ENCODE measurements at regions not wholly inside any gene's neighbourhood (a gene's known extent, or its start where the extent isn't known, plus 50 kb on each side); places are given as distances from the start of the nearest gene placed in this dataset.

DNA sequence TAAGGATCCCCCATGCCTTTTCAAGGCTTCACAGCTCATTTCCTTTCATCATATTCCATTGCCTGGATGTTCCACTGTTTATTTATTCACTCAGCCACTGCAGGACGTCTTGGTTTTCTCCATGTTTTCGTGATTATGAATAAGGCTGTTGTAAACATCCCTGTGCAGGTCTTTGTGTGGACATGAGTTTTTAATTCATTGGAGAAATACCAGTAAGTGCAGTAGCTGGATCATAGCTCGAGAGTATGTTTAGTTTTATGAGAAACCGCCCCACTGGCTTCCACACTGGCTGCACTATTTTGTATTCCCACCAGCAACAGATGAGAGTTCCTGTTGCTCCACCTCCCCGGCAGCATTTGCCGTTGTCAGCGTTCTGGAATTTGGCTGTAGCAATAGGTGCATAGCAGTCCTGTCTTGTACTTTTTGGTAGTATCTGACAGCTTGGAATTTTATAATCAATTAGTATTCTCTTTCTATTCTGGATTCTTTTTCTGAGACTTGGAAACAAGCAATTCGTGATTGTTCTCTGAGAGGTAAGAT, 269.9 kb upstream of the PITRM1 start:
- peaks cover 8 to 16% (median 8%) of the 10 kb centered on the region in 3 donors for H3K4me1 Mint-ChIP-seq
- no peaks in the 10 kb centered on the region for H3K27me3 Mint-ChIP-seq
- H3K9me3 Mint-ChIP-seq: peaks cover 0 to 22% (median 14%) of the 10 kb centered on the region in 7 donors
- H3K27ac Mint-ChIP-seq: peak overlapping the region in 1 of 6 donors; percentile 86
- DNase-seq: no peak
- no peak overlapping the region for H3K4me3 Mint-ChIP-seq
- peaks cover 0 to 9% of the 10 kb centered on the region in 2 donors for H3K36me3 Mint-ChIP-seq
- no peak for ATAC-seq (ENCODE audit: low read depth in 2 of 2)

DNA sequence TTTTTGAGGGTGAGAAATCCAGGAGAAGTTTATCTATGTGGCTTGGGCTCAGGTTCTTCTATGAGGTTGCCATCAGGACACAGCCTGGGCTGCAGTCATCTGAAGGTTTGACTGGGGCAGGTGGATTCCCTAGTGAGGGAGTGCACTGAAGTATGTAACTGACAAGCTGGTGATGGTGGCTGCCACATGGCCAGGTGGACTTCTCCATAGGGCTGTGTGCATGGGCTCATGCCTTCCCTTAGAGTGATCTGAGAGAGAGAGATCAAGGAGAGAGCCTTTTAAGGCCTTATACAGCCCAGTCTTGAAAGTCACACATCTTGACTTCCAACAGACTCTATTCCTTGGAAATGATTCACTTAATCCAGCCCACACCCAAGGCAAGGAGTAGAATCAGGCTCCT, 266.6 kb upstream of the PITRM1 start:
- DNase-seq: no peak
- Mint-ChIP-seq H3K27me3 (peaks cover 0 to 6% (median 0%) of the 10 kb centered on the region in 3 donors), H3K4me3 (no peak overlapping the region), H3K27ac (peak overlapping the region in 1 of 6 donors; percentile 13), H3K9me3 (peaks cover 0 to 22% (median 14%) of the 10 kb centered on the region in 7 donors), H3K36me3 (peaks cover 0 to 9% of the 10 kb centered on the region in 2 donors), H3K4me1 (no peaks in the 10 kb centered on the region)
- ATAC-seq (ENCODE audit: low read depth in 2 of 2): no peak

DNA sequence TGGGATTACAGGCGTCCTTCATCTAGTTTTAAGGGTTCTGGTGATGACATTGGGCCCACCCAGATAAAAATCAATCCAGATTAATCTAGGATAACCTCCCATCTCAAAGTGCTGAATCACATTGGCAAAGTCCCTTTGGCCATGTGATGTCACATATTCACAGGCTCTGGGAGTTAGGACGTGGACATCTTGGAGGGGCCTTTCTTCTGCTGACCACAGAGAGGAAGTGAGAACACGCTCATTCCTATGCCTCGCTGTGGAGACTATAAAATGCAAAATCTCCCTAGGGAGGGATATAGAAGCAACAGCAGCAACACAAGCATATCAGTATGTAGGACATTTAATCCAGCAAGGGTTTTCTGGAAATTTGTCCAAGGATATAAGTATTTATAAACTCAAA, 266.0 kb upstream of the PITRM1 start:
- H3K36me3 Mint-ChIP-seq: peaks cover 0 to 9% of the 10 kb centered on the region in 2 donors
- no peak for ATAC-seq (ENCODE audit: low read depth in 2 of 2)
- no peak overlapping the region for H3K4me3 Mint-ChIP-seq
- H3K4me1 Mint-ChIP-seq: no peaks in the 10 kb centered on the region
- DNase-seq: no peak
- H3K27me3 Mint-ChIP-seq: peaks cover 0 to 6% (median 0%) of the 10 kb centered on the region in 3 donors
- H3K9me3 Mint-ChIP-seq: peaks cover 0 to 22% (median 14%) of the 10 kb centered on the region in 7 donors
- no peak overlapping the region for H3K27ac Mint-ChIP-seq

DNA sequence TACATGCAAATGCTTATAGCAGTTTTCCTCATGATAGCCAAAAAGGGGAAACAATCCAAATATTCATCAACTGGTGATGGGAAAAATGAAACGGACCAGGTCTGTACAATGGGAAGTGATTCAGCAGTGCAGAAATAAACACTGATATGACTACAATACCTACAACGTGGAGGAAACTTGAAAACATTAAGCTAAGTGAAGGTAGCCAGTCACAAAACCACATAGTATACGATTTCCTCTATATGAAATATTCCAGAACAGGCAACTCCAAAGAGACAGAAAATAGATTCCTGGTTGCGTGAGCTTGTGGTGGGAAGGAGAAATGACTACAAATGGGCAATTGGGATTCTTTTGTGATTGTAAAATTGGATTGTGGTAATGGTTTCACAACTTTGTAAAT, 263.1 kb upstream of the PITRM1 start:
- Mint-ChIP-seq H3K4me3 (no peak overlapping the region), H3K9me3 (peaks cover 5 to 23% (median 17%) of the 10 kb centered on the region in 7 donors), H3K27ac (no peak overlapping the region), H3K4me1 (peaks cover 4 to 6% (median 5%) of the 10 kb centered on the region in 3 donors), H3K36me3 (peaks cover 2 to 12% of the 10 kb centered on the region in 2 donors), H3K27me3 (peaks cover 0 to 6% (median 0%) of the 10 kb centered on the region in 3 donors)
- no peak for ATAC-seq (ENCODE audit: low read depth in 2 of 2)
- DNase-seq: no peak

DNA sequence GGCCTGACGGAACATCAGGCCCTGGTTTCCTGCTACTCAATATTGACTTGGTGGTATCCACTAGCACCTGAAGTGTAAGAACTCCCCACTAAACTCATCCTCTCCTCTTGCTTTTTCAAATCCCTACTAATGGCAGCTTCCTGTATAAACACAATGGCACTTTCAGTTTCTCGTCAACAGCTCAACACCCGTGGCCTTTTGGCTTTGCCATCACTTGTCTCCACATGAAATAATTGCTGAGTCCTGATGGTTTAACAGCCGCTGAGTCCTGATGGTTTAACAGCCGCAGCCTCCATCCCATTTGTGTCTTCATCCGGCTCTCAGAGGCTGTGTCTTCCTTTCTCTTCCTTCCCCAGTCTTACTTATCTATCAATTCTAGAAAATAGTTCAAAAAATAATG, 261.4 kb upstream of the PITRM1 start:
- Mint-ChIP-seq H3K36me3 (peaks cover 11 to 13% of the 10 kb centered on the region in 2 donors), H3K9me3 (peaks cover 9 to 28% (median 22%) of the 10 kb centered on the region in 7 donors), H3K4me3 (no peak overlapping the region), H3K4me1 (peaks cover 8 to 10% (median 9%) of the 10 kb centered on the region in 3 donors), H3K27ac (no peak overlapping the region), H3K27me3 (peaks cover 0 to 6% (median 0%) of the 10 kb centered on the region in 3 donors)
- ATAC-seq (ENCODE audit: low read depth in 2 of 2) (no peak), DNase-seq (no peak)

DNA sequence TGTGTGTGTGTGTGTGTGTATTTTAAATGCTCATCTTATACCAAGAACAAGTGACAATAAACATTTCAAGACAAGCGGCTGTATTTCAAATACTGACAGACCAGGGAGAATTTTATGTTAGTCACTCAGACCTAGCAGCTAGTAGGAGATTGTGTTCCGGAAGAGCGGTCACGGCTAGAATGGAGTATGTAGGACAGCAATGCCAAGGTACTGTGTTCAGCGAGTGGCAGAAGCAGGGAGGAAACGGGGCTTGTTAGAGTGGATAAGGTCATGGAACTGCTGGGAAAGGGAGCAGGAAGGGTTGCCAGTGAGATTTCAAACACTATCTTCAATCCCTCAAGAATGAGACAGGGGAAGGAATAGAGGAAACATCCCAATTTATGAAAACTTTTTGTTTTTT, 260.5 kb upstream of the PITRM1 start:
- no peak overlapping the region for H3K27ac Mint-ChIP-seq
- no peak for DNase-seq
- no peak overlapping the region for H3K4me3 Mint-ChIP-seq
- H3K4me1 Mint-ChIP-seq: peaks cover 8 to 10% (median 9%) of the 10 kb centered on the region in 3 donors
- H3K36me3 Mint-ChIP-seq: peaks cover 6 to 13% of the 10 kb centered on the region in 2 donors
- no peak for ATAC-seq (ENCODE audit: low read depth in 2 of 2)
- peaks cover 9 to 21% (median 15%) of the 10 kb centered on the region in 7 donors for H3K9me3 Mint-ChIP-seq
- peaks cover 0 to 6% (median 0%) of the 10 kb centered on the region in 3 donors for H3K27me3 Mint-ChIP-seq

DNA sequence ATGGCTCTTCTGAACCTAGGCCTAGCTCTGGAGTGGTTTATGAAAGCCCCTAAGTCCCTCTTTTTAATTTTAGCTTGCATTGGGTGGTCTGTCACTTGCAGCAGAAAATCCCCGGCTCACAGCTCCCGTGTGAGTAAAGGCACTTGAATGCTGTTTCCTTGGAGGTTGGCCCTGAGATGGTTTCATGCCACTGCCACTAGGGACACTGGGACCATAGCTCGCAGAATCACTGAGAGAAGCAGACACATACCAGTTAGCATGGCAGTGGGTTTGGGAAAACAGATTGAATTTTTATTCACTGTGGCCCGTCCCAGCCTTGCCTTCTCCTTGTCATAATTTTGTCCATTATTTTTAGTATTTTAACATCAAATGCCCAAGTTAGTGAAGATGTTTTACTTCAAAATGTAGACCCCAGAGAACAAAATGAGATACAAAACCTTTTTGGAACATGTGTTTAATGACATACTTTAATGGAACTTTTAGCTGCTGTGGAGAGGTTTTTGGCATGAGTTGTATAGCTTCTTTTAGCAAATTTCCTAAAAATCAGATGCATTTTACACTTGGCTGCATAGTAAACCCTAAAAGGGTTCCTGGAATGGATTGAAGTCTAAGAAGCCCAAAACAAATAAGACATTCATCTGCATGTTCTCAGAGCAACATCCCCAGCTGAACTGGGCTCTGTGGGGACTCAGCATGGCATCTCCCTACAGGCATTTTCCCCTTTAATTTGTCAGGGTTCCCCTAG, 259.7 kb upstream of the PITRM1 start:
- ATAC-seq (ENCODE audit: low read depth in 2 of 2): no peak
- DNase-seq: no peak
- H3K4me1 Mint-ChIP-seq: peaks cover 8 to 10% (median 9%) of the 10 kb centered on the region in 3 donors
- peaks cover 0 to 4% (median 0%) of the 10 kb centered on the region in 3 donors for H3K27me3 Mint-ChIP-seq
- H3K9me3 Mint-ChIP-seq: peaks cover 7 to 17% (median 10%) of the 10 kb centered on the region in 7 donors
- H3K4me3 Mint-ChIP-seq: no peak overlapping the region
- peaks cover 6 to 13% of the 10 kb centered on the region in 2 donors for H3K36me3 Mint-ChIP-seq
- H3K27ac Mint-ChIP-seq: no peak overlapping the region

DNA sequence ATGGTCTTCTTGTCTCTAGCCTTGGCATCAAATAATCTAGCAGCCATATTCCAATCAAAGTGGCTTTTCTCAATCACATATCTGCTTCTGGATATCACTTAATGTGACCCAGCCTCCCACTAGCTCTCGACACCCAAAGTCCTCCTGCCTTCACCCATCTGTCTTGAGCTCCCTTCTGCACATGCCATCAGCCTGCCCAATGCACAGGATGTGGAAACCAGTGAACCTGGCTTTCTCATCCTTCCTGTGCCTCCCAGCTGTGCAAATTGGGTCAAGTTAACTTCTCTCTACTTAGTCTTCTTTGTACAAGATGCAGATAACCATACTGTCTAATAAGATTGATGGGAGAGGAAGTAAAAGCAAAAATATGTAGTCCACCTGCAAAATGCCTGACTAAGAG, 257.9 kb upstream of the PITRM1 start:
- DNase-seq: no peak
- H3K36me3 Mint-ChIP-seq: peaks cover 6 to 13% of the 10 kb centered on the region in 2 donors
- peak overlapping the region in 1 of 8 donors; percentile 3 for H3K4me3 Mint-ChIP-seq
- H3K27ac Mint-ChIP-seq: peak overlapping the region in 2 of 6 donors; percentile 2 to 10
- peaks cover 4 to 10% (median 7%) of the 10 kb centered on the region in 3 donors for H3K27me3 Mint-ChIP-seq
- peaks cover 7 to 17% (median 10%) of the 10 kb centered on the region in 7 donors for H3K9me3 Mint-ChIP-seq
- peaks cover 8 to 10% (median 9%) of the 10 kb centered on the region in 3 donors for H3K4me1 Mint-ChIP-seq
- no peak for ATAC-seq (ENCODE audit: low read depth in 2 of 2)

DNA sequence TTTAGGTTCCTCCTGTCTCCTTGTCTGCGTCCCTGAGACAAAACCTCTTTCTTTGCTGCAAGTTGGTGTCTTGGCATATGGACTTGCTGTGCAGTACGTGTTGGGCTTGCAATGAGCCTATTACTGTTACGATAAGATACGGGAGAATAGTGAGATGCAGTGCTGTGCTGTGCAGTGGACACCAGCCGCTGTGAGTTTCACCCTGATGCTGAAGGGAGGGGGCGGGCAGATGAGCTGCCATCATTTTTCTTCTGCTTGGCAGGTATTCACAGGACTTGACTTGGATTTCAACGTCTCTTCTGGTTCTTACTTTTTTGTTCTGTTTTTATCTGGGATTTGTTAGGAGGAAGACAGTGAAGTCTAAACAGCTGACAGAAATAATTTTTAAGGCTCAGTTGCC, 257.1 kb upstream of the PITRM1 start:
- Mint-ChIP-seq H3K4me3 (peak overlapping the region in 1 of 8 donors; percentile 16), H3K27ac (peak overlapping the region in 2 of 6 donors; percentile 71 to 79)

DNA sequence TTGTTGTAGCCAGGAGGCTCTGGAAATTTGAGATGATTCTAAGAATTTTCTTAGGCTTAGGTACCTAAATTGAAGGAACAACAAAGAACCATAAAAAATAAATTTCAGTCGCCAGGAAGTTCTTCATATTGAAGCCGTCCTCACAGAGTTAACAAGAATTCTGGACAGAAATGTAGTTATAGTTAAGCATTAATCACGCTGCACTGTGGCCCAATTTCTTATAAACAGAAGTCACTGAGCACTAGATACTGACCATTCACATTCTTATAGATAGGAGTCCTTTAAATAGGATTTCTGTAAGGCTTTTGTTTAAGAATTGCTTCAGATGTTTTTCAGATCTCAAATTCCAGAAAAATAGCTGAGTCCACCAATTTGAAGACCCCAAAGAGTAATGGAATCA, 256.2 kb upstream of the PITRM1 start:
- Mint-ChIP-seq H3K4me3 (no peak overlapping the region), H3K4me1 (peaks cover 16 to 19% (median 16%) of the 10 kb centered on the region in 3 donors), H3K27me3 (peaks cover 10 to 22% (median 20%) of the 10 kb centered on the region in 3 donors), H3K27ac (no peak overlapping the region), H3K9me3 (peaks cover 7 to 17% (median 10%) of the 10 kb centered on the region in 7 donors), H3K36me3 (peaks cover 6 to 13% of the 10 kb centered on the region in 2 donors)
- ATAC-seq (ENCODE audit: low read depth in 2 of 2) (no peak), DNase-seq (no peak)

More for the DNA sequence above, 257.1 kb upstream of the PITRM1 start:
- Mint-ChIP-seq H3K9me3 (peaks cover 7 to 17% (median 10%) of the 10 kb centered on the region in 7 donors), H3K4me1 (peaks cover 10 to 12% (median 10%) of the 10 kb centered on the region in 3 donors), H3K36me3 (peaks cover 6 to 13% of the 10 kb centered on the region in 2 donors), H3K27me3 (peaks cover 10 to 14% (median 12%) of the 10 kb centered on the region in 3 donors)
- ATAC-seq (ENCODE audit: low read depth in 2 of 2) (no peak), DNase-seq (no peak)

DNA sequence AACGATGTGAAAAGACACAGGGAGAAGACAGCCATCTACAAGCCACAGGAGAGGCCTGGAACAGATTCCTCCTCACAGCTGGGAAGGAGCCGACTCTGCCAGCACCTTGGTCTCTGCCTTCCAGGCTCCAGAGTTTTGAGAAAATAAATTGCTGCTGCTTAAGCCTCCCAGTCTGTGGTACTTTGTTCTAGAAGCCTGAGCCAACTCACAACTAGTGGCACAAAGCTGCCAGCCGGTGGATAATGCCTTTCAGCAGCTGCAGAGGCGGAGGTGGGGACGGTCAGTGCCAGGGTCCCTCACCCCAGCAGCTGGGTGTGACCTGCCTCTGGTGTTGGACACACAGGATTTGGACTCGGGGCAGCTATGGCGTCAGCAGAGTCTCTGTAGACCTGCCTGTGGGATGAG, 255.4 kb upstream of the PITRM1 start:
- Mint-ChIP-seq H3K27ac (no peak overlapping the region), H3K4me1 (peaks cover 16 to 20% (median 19%) of the 10 kb centered on the region in 3 donors), H3K36me3 (peaks cover 6 to 13% of the 10 kb centered on the region in 2 donors), H3K27me3 (peaks cover 10 to 31% (median 22%) of the 10 kb centered on the region in 3 donors), H3K9me3 (peaks cover 7 to 17% (median 10%) of the 10 kb centered on the region in 7 donors), H3K4me3 (no peak overlapping the region)
- no peak for DNase-seq
- ATAC-seq (ENCODE audit: low read depth in 2 of 2): no peak

DNA sequence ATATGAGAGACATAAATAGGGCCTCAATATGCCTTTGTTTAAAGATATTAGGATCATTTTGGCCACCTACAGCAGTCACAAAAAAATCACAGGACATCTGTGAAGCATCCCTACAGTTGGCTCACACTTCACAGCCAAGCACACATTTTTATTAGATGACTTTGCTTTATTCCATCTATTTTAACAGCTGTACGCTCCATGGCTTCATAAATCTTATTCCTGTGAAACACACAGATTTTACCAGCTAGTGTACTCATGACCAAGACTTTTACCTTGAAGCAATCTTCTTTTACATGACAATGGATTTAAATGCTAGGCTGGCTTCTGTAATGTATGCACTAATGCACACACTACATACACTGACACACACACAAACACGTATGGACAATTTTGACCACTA, 254.8 kb upstream of the PITRM1 start:
- ATAC-seq (ENCODE audit: low read depth in 2 of 2) (no peak), DNase-seq (no peak)
- H3K9me3 Mint-ChIP-seq: peaks cover 7 to 17% (median 10%) of the 10 kb centered on the region in 7 donors
- H3K36me3 Mint-ChIP-seq: peaks cover 6 to 13% of the 10 kb centered on the region in 2 donors
- H3K4me1 Mint-ChIP-seq: peaks cover 16 to 20% (median 19%) of the 10 kb centered on the region in 3 donors
- H3K27me3 Mint-ChIP-seq: peaks cover 10 to 33% (median 22%) of the 10 kb centered on the region in 3 donors
- H3K27ac Mint-ChIP-seq: no peak overlapping the region
- no peak overlapping the region for H3K4me3 Mint-ChIP-seq

DNA sequence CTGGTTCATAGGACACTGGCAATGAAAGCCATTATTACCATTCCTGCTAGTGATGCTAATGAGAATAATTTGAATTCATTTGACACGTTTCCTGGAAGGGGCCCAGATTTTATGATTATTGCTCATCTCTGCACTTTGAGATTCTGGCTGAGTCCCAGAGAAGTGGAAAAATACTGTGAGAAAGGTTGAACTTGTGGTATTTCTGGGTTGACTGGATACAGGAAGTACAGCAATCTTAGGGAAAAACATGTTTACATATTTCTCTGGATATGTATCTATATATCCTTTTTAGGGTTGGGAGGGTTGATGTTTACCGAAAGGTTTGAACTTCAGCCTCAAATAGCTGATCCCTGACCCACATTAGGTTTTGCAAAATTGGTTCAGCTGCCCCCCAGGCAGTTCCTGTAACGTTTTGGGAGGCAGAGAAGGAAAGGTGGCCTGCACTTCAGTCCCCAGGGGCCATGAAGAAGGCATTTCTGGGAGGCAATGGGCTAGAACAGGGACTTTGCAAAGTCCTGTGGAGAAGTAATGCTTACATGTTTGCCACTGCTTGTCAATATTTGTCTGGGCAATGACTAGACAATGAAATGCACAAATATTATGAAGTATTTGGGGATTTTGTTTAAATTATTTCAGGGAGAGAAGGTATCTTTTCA, 253.7 kb upstream of the PITRM1 start:
- Mint-ChIP-seq H3K36me3 (peaks cover 6 to 13% of the 10 kb centered on the region in 2 donors), H3K9me3 (peaks cover 7 to 17% (median 10%) of the 10 kb centered on the region in 7 donors), H3K27ac (peak overlapping the region in 1 of 6 donors; percentile 30), H3K4me3 (no peak overlapping the region), H3K4me1 (peaks cover 16 to 20% (median 19%) of the 10 kb centered on the region in 3 donors), H3K27me3 (peaks cover 10 to 33% (median 22%) of the 10 kb centered on the region in 3 donors)
- no peak for ATAC-seq (ENCODE audit: low read depth in 2 of 2)
- DNase-seq: no peak
